Keratinocyte (primary cell): ENCODE measurements at regions not wholly inside any gene's neighbourhood (a gene's known extent, or its start where the extent isn't known, plus 50 kb on each side); places are given as distances from the start of the nearest gene placed in this dataset.

Experiments
- DNase-seq: peaks from one replicate; pipeline ENCODE4 v3.0.0-alpha.2; 2011; ENCODE audit warnings: low read depth, missing footprints, low spot score
- FAIRE-seq: peaks from 2 replicates; lab custom pipeline; 2011; peaks lifted over from hg19 to GRCh38; lab: Jason Lieb, UNC
- H2AFZ ChIP-seq: 2 replicates; pipeline ENCODE4 v1.6.0; 2012; ENCODE audit warnings: low read length, control low read depth, inconsistent platforms; ENCODE audit not compliant: control insufficient read depth
- H3K27ac ChIP-seq: 2 replicates; pipeline ENCODE4 v1.5.1; 2011; ENCODE audit warnings: low read length; ENCODE audit not compliant: control insufficient read depth, insufficient read depth
- H3K27me3 ChIP-seq: 3 replicates; pipeline ENCODE4 v1.6.0; 2011; ENCODE audit warnings: low read length; ENCODE audit not compliant: control insufficient read depth, insufficient read depth; ENCODE audit errors: extremely low read depth
- H3K36me3 ChIP-seq, 2 experiments: 2 replicates in 1 of 2; 3 replicates in 1 of 2; pipeline ENCODE4 v1.5.1; 2011; ENCODE audit warnings: low read length in 2 of 2, mild to moderate bottlenecking in 1 of 2; ENCODE audit not compliant: control insufficient read depth in 2 of 2, insufficient read depth in 2 of 2; ENCODE audit errors: extremely low read depth in 1 of 2
- H3K4me1 ChIP-seq: 3 replicates; pipeline ENCODE4 v1.5.1; 2011; ENCODE audit warnings: low read length; ENCODE audit not compliant: control insufficient read depth, insufficient read depth; ENCODE audit errors: extremely low read depth
- H3K4me2 ChIP-seq: 3 replicates; pipeline ENCODE4 v1.6.0; 2011; ENCODE audit warnings: low read depth, low read length; ENCODE audit not compliant: control insufficient read depth, insufficient read depth; ENCODE audit errors: extremely low read depth
- H3K4me3 ChIP-seq, 3 experiments: fragments of 200-600 bp in 1 of 3; sonication (generic) in 1 of 3; 2 replicates in 2 of 3; 3 replicates in 1 of 3; pipeline ENCODE4 v1.5.1; 2011 to 2016; ENCODE audit warnings: low read length in 3 of 3, mild to moderate bottlenecking in 3 of 3, control low read depth in 2 of 3, inconsistent platforms in 1 of 3, low read depth in 1 of 3, mixed read lengths in 1 of 3, mixed run types in 1 of 3, moderate library complexity in 1 of 3; ENCODE audit not compliant: control insufficient read depth in 2 of 3, insufficient read depth in 2 of 3; ENCODE audit errors: extremely low read depth in 1 of 3
- H3K79me2 ChIP-seq: 2 replicates; pipeline ENCODE4 v1.6.0; 2012; ENCODE audit warnings: low read length; ENCODE audit not compliant: control insufficient read depth, insufficient read depth
- H3K9ac ChIP-seq: 3 replicates; pipeline ENCODE4 v1.6.0; 2011; ENCODE audit warnings: low read length; ENCODE audit not compliant: control insufficient read depth, insufficient read depth; ENCODE audit errors: extremely low read depth
- H3K9me1 ChIP-seq: 3 replicates; pipeline ENCODE4 v1.6.0; 2011; ENCODE audit warnings: low read length; ENCODE audit not compliant: control insufficient read depth, insufficient read depth; ENCODE audit errors: extremely low read depth
- H3K9me3 ChIP-seq: 2 replicates; pipeline ENCODE4 v1.5.1; 2012; ENCODE audit warnings: low read depth, low read length; ENCODE audit not compliant: control insufficient read depth
- H4K20me1 ChIP-seq: 3 replicates; pipeline ENCODE4 v1.6.0; 2011; ENCODE audit warnings: low read length; ENCODE audit not compliant: control insufficient read depth, insufficient read depth; ENCODE audit errors: extremely low read depth
- EZH2 ChIP-seq: IDR thresholded peaks from one replicate; pipeline ENCODE4 v1.6.1; 2012; ENCODE audit warnings: inconsistent platforms, mild to moderate bottlenecking, low read length, moderate library complexity
- dilution Hi-C: fragments of 300-500 bp; cut with MboI; formaldehyde crosslinking; loops from one replicate; pipeline ENCODE4 v1.7.0; 2020; ENCODE audit warnings: low sequenced_read_pairs; ENCODE audit not compliant: extremely low pct_ligation_motif_present
- TF ChIP-seq, protein P1 (sequence below), 3 experiments: IDR thresholded peaks in 1 of 3; conservative IDR thresholded peaks in 1 of 3; optimal IDR thresholded peaks in 1 of 3; 2 replicates in 2 of 3; 3 replicates in 1 of 3; pipeline versions ENCODE3 to v1.5.1; 2011; ENCODE audit warnings: low read length in 3 of 3, mild to moderate bottlenecking in 3 of 3, moderate library complexity in 2 of 3, control low read depth in 1 of 3, inconsistent platforms in 1 of 3; ENCODE audit not compliant: insufficient read depth in 2 of 3; ENCODE audit errors: extremely low read depth in 1 of 3

DNA sequence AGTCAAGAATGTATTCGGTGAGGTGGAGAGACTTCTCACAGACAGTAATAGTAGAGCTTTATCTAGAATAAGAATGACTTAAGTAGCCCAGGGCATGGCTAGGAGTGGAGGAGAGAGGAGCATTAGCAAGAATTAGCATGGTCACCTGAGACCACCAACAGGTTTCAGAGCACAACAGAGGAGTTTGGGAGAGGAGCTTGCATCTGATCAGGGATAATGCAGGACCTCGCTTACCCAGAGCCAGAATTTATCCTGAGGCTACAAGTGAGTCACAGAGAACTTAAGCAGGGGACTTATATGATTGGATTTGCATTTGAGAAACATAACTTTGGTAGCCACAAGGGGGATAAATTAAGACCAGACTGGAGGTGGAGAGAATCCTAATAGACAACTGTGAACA, 102.1 kb upstream of the FNDC3A start:
- Histone ChIP-seq H3K4me2 (no peak overlapping the region), H3K9me1 (no peaks in the 10 kb centered on the region), H3K79me2 (no peaks in the 10 kb centered on the region), H3K4me1 (no peaks in the 10 kb centered on the region), H4K20me1 (no peaks in the 10 kb centered on the region), H3K27me3 (peaks cover 25% of the 10 kb centered on the region), H3K27ac (no peak overlapping the region), H3K36me3 (no peaks in the 10 kb centered on the region), H2AFZ (no peak overlapping the region), H3K4me3 (no peak overlapping the region), H3K9me3 (no peaks in the 10 kb centered on the region), H3K9ac (no peak overlapping the region)
- FAIRE-seq, result no peak
- TF ChIP-seq EZH2, result no peak
- TF ChIP-seq, protein P1, sequence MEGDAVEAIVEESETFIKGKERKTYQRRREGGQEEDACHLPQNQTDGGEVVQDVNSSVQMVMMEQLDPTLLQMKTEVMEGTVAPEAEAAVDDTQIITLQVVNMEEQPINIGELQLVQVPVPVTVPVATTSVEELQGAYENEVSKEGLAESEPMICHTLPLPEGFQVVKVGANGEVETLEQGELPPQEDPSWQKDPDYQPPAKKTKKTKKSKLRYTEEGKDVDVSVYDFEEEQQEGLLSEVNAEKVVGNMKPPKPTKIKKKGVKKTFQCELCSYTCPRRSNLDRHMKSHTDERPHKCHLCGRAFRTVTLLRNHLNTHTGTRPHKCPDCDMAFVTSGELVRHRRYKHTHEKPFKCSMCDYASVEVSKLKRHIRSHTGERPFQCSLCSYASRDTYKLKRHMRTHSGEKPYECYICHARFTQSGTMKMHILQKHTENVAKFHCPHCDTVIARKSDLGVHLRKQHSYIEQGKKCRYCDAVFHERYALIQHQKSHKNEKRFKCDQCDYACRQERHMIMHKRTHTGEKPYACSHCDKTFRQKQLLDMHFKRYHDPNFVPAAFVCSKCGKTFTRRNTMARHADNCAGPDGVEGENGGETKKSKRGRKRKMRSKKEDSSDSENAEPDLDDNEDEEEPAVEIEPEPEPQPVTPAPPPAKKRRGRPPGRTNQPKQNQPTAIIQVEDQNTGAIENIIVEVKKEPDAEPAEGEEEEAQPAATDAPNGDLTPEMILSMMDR (optimal IDR thresholded peaks at IDR 0.05 in 1 of 3, IDR thresholded peaks at IDR 0.05 in 1 of 3, conservative IDR thresholded peaks at IDR 0.05 in 1 of 3; ENCODE audit: extremely low read depth in 1 of 3, insufficient read depth in 2 of 3, low read length in 3 of 3), result peak in 2 of 3 experiments; percentile 11 to 24
- DNase-seq, result peak; percentile 25
- dilution Hi-C loops, result no loop called here

DNA sequence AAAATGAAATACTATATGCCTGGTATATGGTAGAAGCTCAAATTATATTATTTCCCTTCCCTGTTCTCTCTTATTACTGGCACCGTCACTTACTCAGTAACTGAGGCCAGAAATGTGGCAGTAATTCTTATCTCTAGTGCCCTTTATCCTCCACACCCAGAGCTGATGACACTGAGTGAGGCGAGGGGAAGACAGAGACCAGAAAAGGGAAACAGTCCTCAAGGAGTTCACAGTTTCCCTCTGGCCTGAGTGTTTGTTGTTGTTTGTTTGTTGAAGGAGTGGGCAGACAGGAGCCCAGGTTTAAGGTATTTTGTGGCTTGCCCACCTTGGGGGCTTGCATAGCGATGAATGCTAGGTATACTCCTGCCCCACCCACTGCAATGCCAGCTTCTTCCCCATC, 101.5 kb upstream of the FNDC3A start:
- Histone ChIP-seq H3K4me1 (no peaks in the 10 kb centered on the region), H3K9me1 (no peaks in the 10 kb centered on the region), H3K36me3 (no peaks in the 10 kb centered on the region), H3K27ac (no peak overlapping the region), H3K9me3 (no peaks in the 10 kb centered on the region), H2AFZ (no peak overlapping the region), H3K9ac (no peak overlapping the region), H3K27me3 (peaks cover 25% of the 10 kb centered on the region), H4K20me1 (no peaks in the 10 kb centered on the region), H3K4me3 (no peak overlapping the region), H3K4me2 (no peak overlapping the region), H3K79me2 (no peaks in the 10 kb centered on the region)
- DNase-seq (no peak), FAIRE-seq (no peak)
- TF ChIP-seq EZH2, result no peak
- TF ChIP-seq, protein P1 (optimal IDR thresholded peaks at IDR 0.05 in 1 of 3, IDR thresholded peaks at IDR 0.05 in 1 of 3, conservative IDR thresholded peaks at IDR 0.05 in 1 of 3; ENCODE audit: extremely low read depth in 1 of 3, insufficient read depth in 2 of 3, low read length in 3 of 3), result no peak
- dilution Hi-C loops, result no loop called here
